ENCODE measurements at regions not wholly inside any gene's neighbourhood (a gene's known extent, or its start where the extent isn't known, plus 50 kb on each side); places are given as distances from the start of the nearest gene placed in this dataset.

GRCh38 chr4:80129785-80130184, 56.8 kb upstream of the ANTXR2 start (continued):
- no peak for TF ChIP-seq MAX (IDR thresholded peaks at IDR 0.05)

- Histone ChIP-seq H3K9me2 (ENCODE audit: insufficient read depth) (no peaks in the 10 kb centered on the region), H3K4me3 (replicated peaks in 1 of 2; ENCODE audit: low read depth in 1 of 2, low read length in 2 of 2) (no peak overlapping the region), H3K27me3 (ENCODE audit: insufficient read depth, low read length) (no peaks in the 10 kb centered on the region), H3K4me2 (ENCODE audit: low read length) (peak overlapping the region; percentile 39), H2AFZ (ENCODE audit: low read depth, low read length, poor library complexity, severe bottlenecking) (peak overlapping the region; percentile 96), H3K9ac (ENCODE audit: low read length) (no peak overlapping the region), H4K20me1 (ENCODE audit: insufficient read depth) (no peaks in the 10 kb centered on the region), H3K36me3 (ENCODE audit: control insufficient read depth in 1 of 2, insufficient read depth in 2 of 2, low read length in 2 of 2) (no peaks in the 10 kb centered on the region), H3K79me2 (ENCODE audit: insufficient read depth, low read length) (no peaks in the 10 kb centered on the region), H3K9me3 (ENCODE audit: control insufficient read depth in 1 of 2, insufficient read depth in 1 of 2, low read depth in 1 of 2, low read length in 2 of 2) (no peaks in the 10 kb centered on the region), H3K4me1 (ENCODE audit: control insufficient read depth in 1 of 2, insufficient read depth in 2 of 2, low read length in 2 of 2) (peaks cover 26 to 54% of the 10 kb centered on the region in 2 experiments), H3K27ac (ENCODE audit: low read depth, low read length) (no peak overlapping the region)
- CTCF ChIA-PET, result no interaction called here
- no peak for ATAC-seq
- RAD21 ChIA-PET (ENCODE audit: low non-redundant PET in 1 of 2, low total read pairs in 2 of 2, uncharacterized antibody in 2 of 2, unreplicated experiment in 2 of 2), result no interaction called here
- DNase-seq (ENCODE audit: low read depth, low spot score), result no peak
- no peak for TF ChIP-seq ATF3 (IDR thresholded peaks at IDR 0.05)
- TF ChIP-seq YY1 (IDR thresholded peaks at IDR 0.05; ENCODE audit: extremely low read depth, insufficient replicate concordance, low read depth, low read length), result no peak
- BruUV-seq (replicated peaks), result no TSS peak
- intact Hi-C loops (cut with micrococcal nuclease), result loop anchor here (5.0 kb wide), 1 partner anchor 53 kb away; no protein-coding TSS in a partner anchor
- POLR2A ChIA-PET, result no interaction called here
These were observed 55.9 kb upstream of the ANTXR2 start for GRCh38 chr4:80128941-80129340.

- Histone ChIP-seq H3K79me2 (ENCODE audit: insufficient read depth, low read length) (no peaks in the 10 kb centered on the region), H3K4me1 (ENCODE audit: control insufficient read depth in 1 of 2, insufficient read depth in 2 of 2, low read length in 2 of 2) (peaks cover 26 to 54% of the 10 kb centered on the region in 2 experiments), H3K27ac (ENCODE audit: low read depth, low read length) (peak overlapping the region; percentile 58; the same call in 1 of the 2 replicates), H4K20me1 (ENCODE audit: insufficient read depth) (no peaks in the 10 kb centered on the region), H3K27me3 (ENCODE audit: insufficient read depth, low read length) (no peaks in the 10 kb centered on the region), H3K9me3 (ENCODE audit: control insufficient read depth in 1 of 2, insufficient read depth in 1 of 2, low read depth in 1 of 2, low read length in 2 of 2) (no peaks in the 10 kb centered on the region), H3K9ac (ENCODE audit: low read length) (peak overlapping the region; percentile 3; the same call in 1 of the 2 replicates), H3K4me3 (replicated peaks in 1 of 2; ENCODE audit: low read depth in 1 of 2, low read length in 2 of 2) (peak overlapping the region in 1 of 2 experiments; percentile 28; a peak in 1 of 4 replicates), H2AFZ (ENCODE audit: low read depth, low read length, poor library complexity, severe bottlenecking) (peak overlapping the region; percentile 44), H3K4me2 (ENCODE audit: low read length) (peak overlapping the region; percentile 72), H3K36me3 (ENCODE audit: control insufficient read depth in 1 of 2, insufficient read depth in 2 of 2, low read length in 2 of 2) (no peaks in the 10 kb centered on the region), H3K9me2 (ENCODE audit: insufficient read depth) (no peaks in the 10 kb centered on the region)
- ATAC-seq (0 out of 2 replicates have a peak, but pooled peaks have one; percentile 13), DNase-seq (ENCODE audit: low read depth, low spot score) (no peak)
- TF ChIP-seq EGR1 (IDR thresholded peaks at IDR 0.05; ENCODE audit: low read depth), result no peak
- no peak for TF ChIP-seq JUND (IDR thresholded peaks at IDR 0.05)
- TF ChIP-seq CBX3 (IDR thresholded peaks at IDR 0.05; ENCODE audit: low read depth), result no peak
- TSS peak; percentile 91 for BruUV-seq (replicated peaks)
- intact Hi-C loops (cut with micrococcal nuclease), result loop anchor here (5.0 kb wide), 1 partner anchor 54 kb away; no protein-coding TSS in a partner anchor
- POLR2A ChIA-PET, result no interaction called here
- RAD21 ChIA-PET (ENCODE audit: low non-redundant PET in 1 of 2, low total read pairs in 2 of 2, uncharacterized antibody in 2 of 2, unreplicated experiment in 2 of 2), result no interaction called here
- CTCF ChIA-PET, result no interaction called here
These were observed 54.9 kb upstream of the ANTXR2 start for GRCh38 chr4:80127870-80128419.
